ENCODE measurements at regions not wholly inside any gene's neighbourhood (a gene's known extent, or its start where the extent isn't known, plus 50 kb on each side); places are given as distances from the start of the nearest gene placed in this dataset.

DNA sequence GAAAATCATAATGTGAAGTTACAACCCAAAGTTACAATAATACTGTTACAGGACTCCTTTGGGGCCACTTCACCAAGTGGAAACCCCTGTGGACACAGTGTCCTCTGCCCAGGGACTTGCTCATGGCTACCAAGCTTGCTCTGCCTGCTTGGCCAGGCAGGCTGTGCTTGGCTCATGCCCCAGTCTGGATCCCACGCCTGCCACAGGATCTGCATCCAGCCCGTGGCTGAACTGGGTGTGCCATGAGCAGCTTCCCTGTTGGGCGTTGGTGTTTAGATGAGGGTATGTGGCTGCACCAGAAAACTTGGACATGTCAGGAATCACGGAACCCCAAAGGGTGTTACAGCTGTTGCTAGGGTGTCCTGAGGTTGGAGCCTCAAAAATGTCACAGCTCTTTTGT is 820.9 kb downstream of the SLC6A15 start:
- no peak for TF ChIP-seq ZNF366 (tag by site-specific recombination; conservative IDR thresholded peaks at IDR 0.05)
- TF ChIP-seq, protein P1, sequence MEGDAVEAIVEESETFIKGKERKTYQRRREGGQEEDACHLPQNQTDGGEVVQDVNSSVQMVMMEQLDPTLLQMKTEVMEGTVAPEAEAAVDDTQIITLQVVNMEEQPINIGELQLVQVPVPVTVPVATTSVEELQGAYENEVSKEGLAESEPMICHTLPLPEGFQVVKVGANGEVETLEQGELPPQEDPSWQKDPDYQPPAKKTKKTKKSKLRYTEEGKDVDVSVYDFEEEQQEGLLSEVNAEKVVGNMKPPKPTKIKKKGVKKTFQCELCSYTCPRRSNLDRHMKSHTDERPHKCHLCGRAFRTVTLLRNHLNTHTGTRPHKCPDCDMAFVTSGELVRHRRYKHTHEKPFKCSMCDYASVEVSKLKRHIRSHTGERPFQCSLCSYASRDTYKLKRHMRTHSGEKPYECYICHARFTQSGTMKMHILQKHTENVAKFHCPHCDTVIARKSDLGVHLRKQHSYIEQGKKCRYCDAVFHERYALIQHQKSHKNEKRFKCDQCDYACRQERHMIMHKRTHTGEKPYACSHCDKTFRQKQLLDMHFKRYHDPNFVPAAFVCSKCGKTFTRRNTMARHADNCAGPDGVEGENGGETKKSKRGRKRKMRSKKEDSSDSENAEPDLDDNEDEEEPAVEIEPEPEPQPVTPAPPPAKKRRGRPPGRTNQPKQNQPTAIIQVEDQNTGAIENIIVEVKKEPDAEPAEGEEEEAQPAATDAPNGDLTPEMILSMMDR (tag by site-specific recombination; IDR thresholded peaks at IDR 0.05): no peak
- TF ChIP-seq, protein P2, sequence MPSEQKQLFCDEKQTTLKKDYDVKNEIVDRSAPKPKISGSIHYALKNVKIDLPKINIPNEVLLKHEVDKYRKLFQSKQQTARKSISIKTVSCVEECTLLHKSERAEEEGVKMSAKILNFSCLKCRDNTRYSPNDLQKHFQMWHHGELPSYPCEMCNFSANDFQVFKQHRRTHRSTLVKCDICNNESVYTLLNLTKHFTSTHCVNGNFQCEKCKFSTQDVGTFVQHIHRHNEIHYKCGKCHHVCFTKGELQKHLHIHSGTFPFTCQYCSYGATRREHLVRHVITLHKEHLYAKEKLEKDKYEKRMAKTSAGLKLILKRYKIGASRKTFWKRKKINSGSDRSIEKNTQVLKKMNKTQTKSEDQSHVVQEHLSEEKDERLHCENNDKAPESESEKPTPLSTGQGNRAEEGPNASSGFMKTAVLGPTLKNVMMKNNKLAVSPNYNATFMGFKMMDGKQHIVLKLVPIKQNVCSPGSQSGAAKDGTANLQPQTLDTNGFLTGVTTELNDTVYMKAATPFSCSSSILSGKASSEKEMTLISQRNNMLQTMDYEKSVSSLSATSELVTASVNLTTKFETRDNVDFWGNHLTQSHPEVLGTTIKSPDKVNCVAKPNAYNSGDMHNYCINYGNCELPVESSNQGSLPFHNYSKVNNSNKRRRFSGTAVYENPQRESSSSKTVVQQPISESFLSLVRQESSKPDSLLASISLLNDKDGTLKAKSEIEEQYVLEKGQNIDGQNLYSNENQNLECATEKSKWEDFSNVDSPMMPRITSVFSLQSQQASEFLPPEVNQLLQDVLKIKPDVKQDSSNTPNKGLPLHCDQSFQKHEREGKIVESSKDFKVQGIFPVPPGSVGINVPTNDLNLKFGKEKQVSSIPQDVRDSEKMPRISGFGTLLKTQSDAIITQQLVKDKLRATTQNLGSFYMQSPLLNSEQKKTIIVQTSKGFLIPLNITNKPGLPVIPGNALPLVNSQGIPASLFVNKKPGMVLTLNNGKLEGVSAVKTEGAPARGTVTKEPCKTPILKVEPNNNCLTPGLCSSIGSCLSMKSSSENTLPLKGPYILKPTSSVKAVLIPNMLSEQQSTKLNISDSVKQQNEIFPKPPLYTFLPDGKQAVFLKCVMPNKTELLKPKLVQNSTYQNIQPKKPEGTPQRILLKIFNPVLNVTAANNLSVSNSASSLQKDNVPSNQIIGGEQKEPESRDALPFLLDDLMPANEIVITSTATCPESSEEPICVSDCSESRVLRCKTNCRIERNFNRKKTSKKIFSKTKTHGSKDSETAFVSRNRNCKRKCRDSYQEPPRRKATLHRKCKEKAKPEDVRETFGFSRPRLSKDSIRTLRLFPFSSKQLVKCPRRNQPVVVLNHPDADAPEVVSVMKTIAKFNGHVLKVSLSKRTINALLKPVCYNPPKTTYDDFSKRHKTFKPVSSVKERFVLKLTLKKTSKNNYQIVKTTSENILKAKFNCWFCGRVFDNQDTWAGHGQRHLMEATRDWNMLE (tag by site-specific recombination; conservative IDR thresholded peaks at IDR 0.05; ENCODE audit: low read depth): no peak
- TF ChIP-seq, protein P3, sequence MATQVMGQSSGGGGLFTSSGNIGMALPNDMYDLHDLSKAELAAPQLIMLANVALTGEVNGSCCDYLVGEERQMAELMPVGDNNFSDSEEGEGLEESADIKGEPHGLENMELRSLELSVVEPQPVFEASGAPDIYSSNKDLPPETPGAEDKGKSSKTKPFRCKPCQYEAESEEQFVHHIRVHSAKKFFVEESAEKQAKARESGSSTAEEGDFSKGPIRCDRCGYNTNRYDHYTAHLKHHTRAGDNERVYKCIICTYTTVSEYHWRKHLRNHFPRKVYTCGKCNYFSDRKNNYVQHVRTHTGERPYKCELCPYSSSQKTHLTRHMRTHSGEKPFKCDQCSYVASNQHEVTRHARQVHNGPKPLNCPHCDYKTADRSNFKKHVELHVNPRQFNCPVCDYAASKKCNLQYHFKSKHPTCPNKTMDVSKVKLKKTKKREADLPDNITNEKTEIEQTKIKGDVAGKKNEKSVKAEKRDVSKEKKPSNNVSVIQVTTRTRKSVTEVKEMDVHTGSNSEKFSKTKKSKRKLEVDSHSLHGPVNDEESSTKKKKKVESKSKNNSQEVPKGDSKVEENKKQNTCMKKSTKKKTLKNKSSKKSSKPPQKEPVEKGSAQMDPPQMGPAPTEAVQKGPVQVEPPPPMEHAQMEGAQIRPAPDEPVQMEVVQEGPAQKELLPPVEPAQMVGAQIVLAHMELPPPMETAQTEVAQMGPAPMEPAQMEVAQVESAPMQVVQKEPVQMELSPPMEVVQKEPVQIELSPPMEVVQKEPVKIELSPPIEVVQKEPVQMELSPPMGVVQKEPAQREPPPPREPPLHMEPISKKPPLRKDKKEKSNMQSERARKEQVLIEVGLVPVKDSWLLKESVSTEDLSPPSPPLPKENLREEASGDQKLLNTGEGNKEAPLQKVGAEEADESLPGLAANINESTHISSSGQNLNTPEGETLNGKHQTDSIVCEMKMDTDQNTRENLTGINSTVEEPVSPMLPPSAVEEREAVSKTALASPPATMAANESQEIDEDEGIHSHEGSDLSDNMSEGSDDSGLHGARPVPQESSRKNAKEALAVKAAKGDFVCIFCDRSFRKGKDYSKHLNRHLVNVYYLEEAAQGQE (tag by site-specific recombination; IDR thresholded peaks at IDR 0.05): no peak
- TF ChIP-seq, protein P4, sequence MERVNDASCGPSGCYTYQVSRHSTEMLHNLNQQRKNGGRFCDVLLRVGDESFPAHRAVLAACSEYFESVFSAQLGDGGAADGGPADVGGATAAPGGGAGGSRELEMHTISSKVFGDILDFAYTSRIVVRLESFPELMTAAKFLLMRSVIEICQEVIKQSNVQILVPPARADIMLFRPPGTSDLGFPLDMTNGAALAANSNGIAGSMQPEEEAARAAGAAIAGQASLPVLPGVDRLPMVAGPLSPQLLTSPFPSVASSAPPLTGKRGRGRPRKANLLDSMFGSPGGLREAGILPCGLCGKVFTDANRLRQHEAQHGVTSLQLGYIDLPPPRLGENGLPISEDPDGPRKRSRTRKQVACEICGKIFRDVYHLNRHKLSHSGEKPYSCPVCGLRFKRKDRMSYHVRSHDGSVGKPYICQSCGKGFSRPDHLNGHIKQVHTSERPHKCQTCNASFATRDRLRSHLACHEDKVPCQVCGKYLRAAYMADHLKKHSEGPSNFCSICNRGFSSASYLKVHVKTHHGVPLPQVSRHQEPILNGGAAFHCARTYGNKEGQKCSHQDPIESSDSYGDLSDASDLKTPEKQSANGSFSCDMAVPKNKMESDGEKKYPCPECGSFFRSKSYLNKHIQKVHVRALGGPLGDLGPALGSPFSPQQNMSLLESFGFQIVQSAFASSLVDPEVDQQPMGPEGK (tag by site-specific recombination; IDR thresholded peaks at IDR 0.05): no peak
- TF ChIP-seq, protein P5, sequence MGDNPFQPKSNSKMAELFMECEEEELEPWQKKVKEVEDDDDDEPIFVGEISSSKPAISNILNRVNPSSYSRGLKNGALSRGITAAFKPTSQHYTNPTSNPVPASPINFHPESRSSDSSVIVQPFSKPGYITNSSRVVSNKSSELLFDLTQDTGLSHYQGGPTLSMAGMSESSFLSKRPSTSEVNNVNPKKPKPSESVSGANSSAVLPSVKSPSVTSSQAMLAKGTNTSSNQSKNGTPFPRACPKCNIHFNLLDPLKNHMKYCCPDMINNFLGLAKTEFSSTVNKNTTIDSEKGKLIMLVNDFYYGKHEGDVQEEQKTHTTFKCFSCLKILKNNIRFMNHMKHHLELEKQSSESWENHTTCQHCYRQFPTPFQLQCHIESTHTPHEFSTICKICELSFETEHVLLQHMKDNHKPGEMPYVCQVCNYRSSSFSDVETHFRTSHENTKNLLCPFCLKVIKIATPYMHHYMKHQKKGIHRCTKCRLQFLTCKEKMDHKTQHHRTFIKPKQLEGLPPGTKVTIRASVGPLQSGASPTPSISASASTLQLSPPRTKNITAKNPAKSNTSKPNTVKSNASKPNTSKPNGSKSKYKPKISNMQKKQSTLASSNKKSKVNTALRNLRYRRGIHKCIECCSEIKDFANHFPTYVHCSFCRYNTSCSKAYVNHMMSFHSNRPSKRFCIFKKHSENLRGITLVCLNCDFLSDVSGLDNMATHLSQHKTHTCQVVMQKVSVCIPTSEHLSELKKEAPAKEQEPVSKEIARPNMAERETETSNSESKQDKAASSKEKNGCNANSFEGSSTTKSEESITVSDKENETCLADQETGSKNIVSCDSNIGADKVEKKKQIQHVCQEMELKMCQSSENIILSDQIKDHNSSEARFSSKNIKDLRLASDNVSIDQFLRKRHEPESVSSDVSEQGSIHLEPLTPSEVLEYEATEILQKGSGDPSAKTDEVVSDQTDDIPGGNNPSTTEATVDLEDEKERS (tag by site-specific recombination; IDR thresholded peaks at IDR 0.05): no peak
- TF ChIP-seq, protein P6, sequence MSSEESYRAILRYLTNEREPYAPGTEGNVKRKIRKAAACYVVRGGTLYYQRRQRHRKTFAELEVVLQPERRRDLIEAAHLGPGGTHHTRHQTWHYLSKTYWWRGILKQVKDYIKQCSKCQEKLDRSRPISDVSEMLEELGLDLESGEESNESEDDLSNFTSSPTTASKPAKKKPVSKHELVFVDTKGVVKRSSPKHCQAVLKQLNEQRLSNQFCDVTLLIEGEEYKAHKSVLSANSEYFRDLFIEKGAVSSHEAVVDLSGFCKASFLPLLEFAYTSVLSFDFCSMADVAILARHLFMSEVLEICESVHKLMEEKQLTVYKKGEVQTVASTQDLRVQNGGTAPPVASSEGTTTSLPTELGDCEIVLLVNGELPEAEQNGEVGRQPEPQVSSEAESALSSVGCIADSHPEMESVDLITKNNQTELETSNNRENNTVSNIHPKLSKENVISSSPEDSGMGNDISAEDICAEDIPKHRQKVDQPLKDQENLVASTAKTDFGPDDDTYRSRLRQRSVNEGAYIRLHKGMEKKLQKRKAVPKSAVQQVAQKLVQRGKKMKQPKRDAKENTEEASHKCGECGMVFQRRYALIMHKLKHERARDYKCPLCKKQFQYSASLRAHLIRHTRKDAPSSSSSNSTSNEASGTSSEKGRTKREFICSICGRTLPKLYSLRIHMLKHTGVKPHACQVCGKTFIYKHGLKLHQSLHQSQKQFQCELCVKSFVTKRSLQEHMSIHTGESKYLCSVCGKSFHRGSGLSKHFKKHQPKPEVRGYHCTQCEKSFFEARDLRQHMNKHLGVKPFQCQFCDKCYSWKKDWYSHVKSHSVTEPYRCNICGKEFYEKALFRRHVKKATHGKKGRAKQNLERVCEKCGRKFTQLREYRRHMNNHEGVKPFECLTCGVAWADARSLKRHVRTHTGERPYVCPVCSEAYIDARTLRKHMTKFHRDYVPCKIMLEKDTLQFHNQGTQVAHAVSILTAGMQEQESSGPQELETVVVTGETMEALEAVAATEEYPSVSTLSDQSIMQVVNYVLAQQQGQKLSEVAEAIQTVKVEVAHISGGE (tag by site-specific recombination; conservative IDR thresholded peaks at IDR 0.05; ENCODE audit: low read depth): no peak
- TF ChIP-seq ZNF549 (tag by site-specific recombination; IDR thresholded peaks at IDR 0.05): no peak
- TF ChIP-seq ZNF830 (tag by site-specific recombination; IDR thresholded peaks at IDR 0.05; ENCODE audit: low read depth): no peak
- no peak for TF ChIP-seq RBAK (tag by site-specific recombination; IDR thresholded peaks at IDR 0.05)
- TF ChIP-seq, protein P7, sequence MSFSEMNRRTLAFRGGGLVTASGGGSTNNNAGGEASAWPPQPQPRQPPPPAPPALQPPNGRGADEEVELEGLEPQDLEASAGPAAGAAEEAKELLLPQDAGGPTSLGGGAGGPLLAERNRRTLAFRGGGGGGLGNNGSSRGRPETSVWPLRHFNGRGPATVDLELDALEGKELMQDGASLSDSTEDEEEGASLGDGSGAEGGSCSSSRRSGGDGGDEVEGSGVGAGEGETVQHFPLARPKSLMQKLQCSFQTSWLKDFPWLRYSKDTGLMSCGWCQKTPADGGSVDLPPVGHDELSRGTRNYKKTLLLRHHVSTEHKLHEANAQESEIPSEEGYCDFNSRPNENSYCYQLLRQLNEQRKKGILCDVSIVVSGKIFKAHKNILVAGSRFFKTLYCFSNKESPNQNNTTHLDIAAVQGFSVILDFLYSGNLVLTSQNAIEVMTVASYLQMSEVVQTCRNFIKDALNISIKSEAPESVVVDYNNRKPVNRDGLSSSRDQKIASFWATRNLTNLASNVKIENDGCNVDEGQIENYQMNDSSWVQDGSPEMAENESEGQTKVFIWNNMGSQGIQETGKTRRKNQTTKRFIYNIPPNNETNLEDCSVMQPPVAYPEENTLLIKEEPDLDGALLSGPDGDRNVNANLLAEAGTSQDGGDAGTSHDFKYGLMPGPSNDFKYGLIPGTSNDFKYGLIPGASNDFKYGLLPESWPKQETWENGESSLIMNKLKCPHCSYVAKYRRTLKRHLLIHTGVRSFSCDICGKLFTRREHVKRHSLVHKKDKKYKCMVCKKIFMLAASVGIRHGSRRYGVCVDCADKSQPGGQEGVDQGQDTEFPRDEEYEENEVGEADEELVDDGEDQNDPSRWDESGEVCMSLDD (tag by site-specific recombination; IDR thresholded peaks at IDR 0.05): no peak
- no peak for TF ChIP-seq ZBTB8A (tag by site-specific recombination; IDR thresholded peaks at IDR 0.05)
- no peak for TF ChIP-seq ZBTB7A (tag by site-specific recombination; IDR thresholded peaks at IDR 0.05; ENCODE audit: low read depth)
- TF ChIP-seq ZNF341 (tag by site-specific recombination; IDR thresholded peaks at IDR 0.05; ENCODE audit: low read depth): no peak
